GM12891 (cell line): ENCODE measurements at regions not wholly inside any gene's neighbourhood (a gene's known extent, or its start where the extent isn't known, plus 50 kb on each side); places are given as distances from the start of the nearest gene placed in this dataset.

ENCODE experiments used
- POLR2A ChIP-seq: IDR thresholded peaks from 2 replicates; pipeline ENCODE4 v1.6.1; 2011; ENCODE audit warnings: low read depth, low read length, control low read depth
- POLR2AphosphoS5 ChIP-seq: IDR thresholded peaks from 2 replicates; pipeline ENCODE4 v1.6.1; 2011; ENCODE audit warnings: low read depth, low read length, control low read depth
- SPI1 ChIP-seq: IDR thresholded peaks from 2 replicates; pipeline ENCODE4 v1.6.1; 2011; ENCODE audit warnings: low read depth, low read length, control low read depth
- TAF1 ChIP-seq: IDR thresholded peaks from 2 replicates; pipeline ENCODE4 v1.6.1; 2011; ENCODE audit warnings: low read depth, low read length, control low read depth

DNA sequence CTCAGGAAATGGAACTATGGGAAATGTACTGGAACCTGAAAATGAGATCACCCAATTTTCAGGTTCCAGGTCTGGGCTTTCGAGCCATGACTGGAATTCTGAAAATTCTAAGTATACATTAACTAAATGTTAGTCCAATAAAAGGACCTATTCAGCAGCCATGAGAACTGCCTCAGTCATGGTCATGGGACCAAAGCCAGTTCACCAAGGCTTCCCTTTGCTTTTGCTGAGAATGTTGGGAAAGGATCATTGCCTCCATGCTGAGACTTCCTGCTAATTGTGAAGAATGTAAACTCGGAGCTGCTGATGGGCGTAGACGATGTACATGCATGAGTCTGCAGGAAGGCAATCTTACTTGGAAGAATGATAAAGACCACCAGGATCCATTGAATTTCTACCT is 624.4 kb upstream of the SOX11 start:
- TF ChIP-seq POLR2A = no peak
- no peak for TF ChIP-seq POLR2AphosphoS5
- no peak for TF ChIP-seq TAF1
- no peak for TF ChIP-seq SPI1
